ENCODE measurements at regions not wholly inside any gene's neighbourhood (a gene's known extent, or its start where the extent isn't known, plus 50 kb on each side); places are given as distances from the start of the nearest gene placed in this dataset.
A peak's percentile ranks its signal among the peaks of the same experiment; 100 is the strongest.
"Not testable (repeated sequence)": the region's sequence is repeated elsewhere in the genome, so short reads cannot be mapped to it uniquely, and the experiment has no call there.

- no peak for DNase-seq
- H3K9me3 ChIP-seq (ENCODE audit: control insufficient read depth in 2 of 2, insufficient read depth in 1 of 2, low read depth in 1 of 2, low read length in 1 of 2): no peaks in the 10 kb centered on the region
- H3K4me1 ChIP-seq (ENCODE audit: control insufficient read depth in 3 of 3, insufficient read depth in 2 of 3, low read depth in 1 of 3, low read length in 2 of 3): no peaks in the 10 kb centered on the region
- no peaks in the 10 kb centered on the region for H3K27me3 ChIP-seq (ENCODE audit: control insufficient read depth in 3 of 3, insufficient read depth in 3 of 3, low read length in 3 of 3)
- no peak overlapping the region for H3K27ac ChIP-seq (ENCODE audit: low read depth in 1 of 3, low read length in 2 of 3)
- WGBS, 3 donors: 91 to 94% (median 93%) methylated on average over 4 of the region's 4 CpGs
- H3K36me3 ChIP-seq (ENCODE audit: control insufficient read depth in 3 of 3, insufficient read depth in 2 of 3, low read depth in 1 of 3, low read length in 3 of 3): no peaks in the 10 kb centered on the region
- no peak overlapping the region for H3K4me3 ChIP-seq (ENCODE audit: low read depth in 1 of 3, low read length in 3 of 3)
- no peak for FAIRE-seq
Measured at GRCh38 chr15:39254181-39254580, 326.7 kb upstream of the THBS1 start.

- WGBS, 3 donors: 87 to 89% (median 89%) methylated on average over 7 of the region's 7 CpGs
- DNase-seq: peak in 1 of 2 donors; percentile 8
- no peaks in the 10 kb centered on the region for H3K27me3 ChIP-seq (ENCODE audit: control insufficient read depth in 3 of 3, insufficient read depth in 3 of 3, low read length in 3 of 3)
- no peaks in the 10 kb centered on the region for H3K4me1 ChIP-seq (ENCODE audit: control insufficient read depth in 3 of 3, insufficient read depth in 2 of 3, low read depth in 1 of 3, low read length in 2 of 3)
- no peaks in the 10 kb centered on the region for H3K9me3 ChIP-seq (ENCODE audit: control insufficient read depth in 2 of 2, insufficient read depth in 1 of 2, low read depth in 1 of 2, low read length in 1 of 2)
- H3K4me3 ChIP-seq (ENCODE audit: low read depth in 1 of 3, low read length in 3 of 3): no peak overlapping the region
- H3K36me3 ChIP-seq (ENCODE audit: control insufficient read depth in 3 of 3, insufficient read depth in 2 of 3, low read depth in 1 of 3, low read length in 3 of 3): no peaks in the 10 kb centered on the region
- FAIRE-seq: no peak
- H3K27ac ChIP-seq (ENCODE audit: low read depth in 1 of 3, low read length in 2 of 3): no peak overlapping the region
Measured at GRCh38 chr15:39255760-39256159, 325.1 kb upstream of the THBS1 start.

- no peak overlapping the region for H3K4me3 ChIP-seq (ENCODE audit: low read depth in 1 of 3, low read length in 3 of 3)
- H3K9me3 ChIP-seq (ENCODE audit: control insufficient read depth in 2 of 2, insufficient read depth in 1 of 2, low read depth in 1 of 2, low read length in 1 of 2): no peaks in the 10 kb centered on the region
- FAIRE-seq: no peak
- WGBS, 3 donors: 91 to 92% (median 91%) methylated on average over 1 of the region's 1 CpG
- no peaks in the 10 kb centered on the region for H3K4me1 ChIP-seq (ENCODE audit: control insufficient read depth in 3 of 3, insufficient read depth in 2 of 3, low read depth in 1 of 3, low read length in 2 of 3)
- no peaks in the 10 kb centered on the region for H3K36me3 ChIP-seq (ENCODE audit: control insufficient read depth in 3 of 3, insufficient read depth in 2 of 3, low read depth in 1 of 3, low read length in 3 of 3)
- no peak for DNase-seq
- no peak overlapping the region for H3K27ac ChIP-seq (ENCODE audit: low read depth in 1 of 3, low read length in 2 of 3)
- no peaks in the 10 kb centered on the region for H3K27me3 ChIP-seq (ENCODE audit: control insufficient read depth in 3 of 3, insufficient read depth in 3 of 3, low read length in 3 of 3)
Measured at GRCh38 chr15:39260391-39260790, 320.5 kb upstream of the THBS1 start.

GRCh38 chr15:39260791-39261190 is 320.1 kb upstream of the THBS1 start:
- Histone ChIP-seq H3K27ac (ENCODE audit: low read depth in 1 of 3, low read length in 2 of 3) (no peak overlapping the region), H3K4me3 (ENCODE audit: low read depth in 1 of 3, low read length in 3 of 3) (no peak overlapping the region), H3K9me3 (ENCODE audit: control insufficient read depth in 2 of 2, insufficient read depth in 1 of 2, low read depth in 1 of 2, low read length in 1 of 2) (no peaks in the 10 kb centered on the region), H3K36me3 (ENCODE audit: control insufficient read depth in 3 of 3, insufficient read depth in 2 of 3, low read depth in 1 of 3, low read length in 3 of 3) (no peaks in the 10 kb centered on the region), H3K27me3 (ENCODE audit: control insufficient read depth in 3 of 3, insufficient read depth in 3 of 3, low read length in 3 of 3) (no peaks in the 10 kb centered on the region), H3K4me1 (ENCODE audit: control insufficient read depth in 3 of 3, insufficient read depth in 2 of 3, low read depth in 1 of 3, low read length in 2 of 3) (no peaks in the 10 kb centered on the region)
- DNase-seq (no peak), FAIRE-seq (no peak)

DNA sequence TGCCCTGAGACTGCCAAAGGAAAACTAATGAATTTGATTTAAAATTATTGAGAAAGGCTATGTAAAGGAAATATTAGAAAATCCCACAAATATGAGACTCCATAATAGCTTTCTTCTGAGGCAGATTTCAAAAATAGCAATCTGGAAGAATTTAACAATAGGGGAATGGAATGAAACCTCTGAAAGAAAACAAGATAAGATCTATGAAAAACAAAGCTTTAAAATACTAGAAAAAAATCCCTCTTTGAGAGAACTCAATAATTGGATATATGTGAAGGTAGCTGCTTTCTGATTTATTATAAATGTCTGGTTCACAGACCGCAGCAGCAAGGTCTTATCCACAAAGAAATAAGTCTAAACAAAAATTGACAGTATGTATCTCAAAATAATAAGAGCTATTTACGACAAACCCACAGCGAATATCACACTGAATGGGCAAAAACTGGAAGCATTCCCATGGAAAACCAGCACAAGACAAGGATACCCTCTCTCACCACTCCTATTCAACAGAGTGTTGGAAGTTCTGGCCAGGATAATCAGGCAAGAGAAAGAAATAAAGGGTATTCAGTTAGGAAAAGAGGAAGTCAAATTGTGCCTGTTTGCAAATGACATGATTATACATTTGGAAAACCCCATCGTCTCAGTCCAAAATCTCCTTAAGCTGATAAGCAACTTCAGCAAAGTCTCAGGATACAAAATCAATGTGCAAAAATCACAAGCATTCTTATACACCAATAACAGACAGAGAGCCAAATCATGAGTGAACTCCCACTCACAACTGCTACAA is 319.3 kb upstream of the THBS1 start:
- not testable (repeated sequence) for H3K4me3 ChIP-seq (ENCODE audit: low read depth in 1 of 3, low read length in 3 of 3); H3K27ac ChIP-seq (ENCODE audit: low read depth in 1 of 3, low read length in 2 of 3); H3K9me3 ChIP-seq (ENCODE audit: control insufficient read depth in 2 of 2, insufficient read depth in 1 of 2, low read depth in 1 of 2, low read length in 1 of 2); H3K4me1 ChIP-seq (ENCODE audit: control insufficient read depth in 3 of 3, insufficient read depth in 2 of 3, low read depth in 1 of 3, low read length in 2 of 3); H3K27me3 ChIP-seq (ENCODE audit: control insufficient read depth in 3 of 3, insufficient read depth in 3 of 3, low read length in 3 of 3); FAIRE-seq; DNase-seq; H3K36me3 ChIP-seq (ENCODE audit: control insufficient read depth in 3 of 3, insufficient read depth in 2 of 3, low read depth in 1 of 3, low read length in 3 of 3)
- 71 to 78% (median 78%) methylated on average over 4 of the region's 4 CpGs for WGBS, 3 donors

DNA sequence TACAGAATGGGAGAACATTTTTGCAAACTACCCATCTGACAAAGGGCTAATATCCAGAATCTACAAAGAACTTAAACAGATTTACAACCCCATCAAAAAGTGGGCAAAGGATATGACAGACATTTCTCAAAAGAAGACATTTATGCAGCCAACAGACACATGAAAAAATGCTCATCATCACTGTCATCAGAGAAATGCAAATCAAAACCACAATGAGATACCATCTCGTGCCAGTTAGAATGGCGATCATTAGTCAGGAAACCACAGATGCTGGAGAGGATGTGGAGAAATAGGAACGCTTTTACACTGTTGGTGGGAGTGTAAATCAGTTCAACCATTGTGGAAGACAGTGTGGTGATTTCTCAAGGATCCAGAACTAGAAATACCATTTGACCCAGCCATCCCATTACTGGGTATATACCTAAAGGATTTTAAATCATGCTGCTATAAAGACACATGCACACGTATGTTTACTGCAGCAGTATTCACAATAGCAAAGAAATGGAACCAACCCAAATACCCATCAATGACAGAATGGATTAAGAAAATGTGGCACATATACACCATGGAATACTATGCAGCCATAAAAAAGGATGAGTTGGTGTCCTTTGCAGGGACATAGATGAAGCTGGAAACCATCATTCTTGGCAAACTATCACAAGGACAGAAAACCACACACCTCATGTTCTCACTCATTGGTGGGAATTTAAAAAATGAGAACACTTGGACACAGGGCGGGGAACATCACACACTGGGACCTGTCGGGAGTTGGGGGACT is 317.7 kb upstream of the THBS1 start:
- not testable (repeated sequence) for H3K4me3 ChIP-seq (ENCODE audit: low read depth in 1 of 3, low read length in 3 of 3); H3K36me3 ChIP-seq (ENCODE audit: control insufficient read depth in 3 of 3, insufficient read depth in 2 of 3, low read depth in 1 of 3, low read length in 3 of 3); H3K9me3 ChIP-seq (ENCODE audit: control insufficient read depth in 2 of 2, insufficient read depth in 1 of 2, low read depth in 1 of 2, low read length in 1 of 2); H3K4me1 ChIP-seq (ENCODE audit: control insufficient read depth in 3 of 3, insufficient read depth in 2 of 3, low read depth in 1 of 3, low read length in 2 of 3); H3K27me3 ChIP-seq (ENCODE audit: control insufficient read depth in 3 of 3, insufficient read depth in 3 of 3, low read length in 3 of 3); FAIRE-seq; H3K27ac ChIP-seq (ENCODE audit: low read depth in 1 of 3, low read length in 2 of 3); DNase-seq
- 83 to 88% (median 88%) methylated on average over 6 of the region's 6 CpGs for WGBS, 3 donors

GRCh38 chr15:39265261-39265660 is 315.6 kb upstream of the THBS1 start:
- H3K9me3 ChIP-seq (ENCODE audit: control insufficient read depth in 2 of 2, insufficient read depth in 1 of 2, low read depth in 1 of 2, low read length in 1 of 2): no peaks in the 10 kb centered on the region
- 89 to 94% (median 93%) methylated on average over 4 of the region's 4 CpGs for WGBS, 3 donors
- no peak overlapping the region for H3K4me3 ChIP-seq (ENCODE audit: low read depth in 1 of 3, low read length in 3 of 3)
- no peak overlapping the region for H3K27ac ChIP-seq (ENCODE audit: low read depth in 1 of 3, low read length in 2 of 3)
- FAIRE-seq (no peak), DNase-seq (no peak)
- no peaks in the 10 kb centered on the region for H3K27me3 ChIP-seq (ENCODE audit: control insufficient read depth in 3 of 3, insufficient read depth in 3 of 3, low read length in 3 of 3)
- H3K36me3 ChIP-seq (ENCODE audit: control insufficient read depth in 3 of 3, insufficient read depth in 2 of 3, low read depth in 1 of 3, low read length in 3 of 3): no peaks in the 10 kb centered on the region
- H3K4me1 ChIP-seq (ENCODE audit: control insufficient read depth in 3 of 3, insufficient read depth in 2 of 3, low read depth in 1 of 3, low read length in 2 of 3): no peaks in the 10 kb centered on the region

DNA sequence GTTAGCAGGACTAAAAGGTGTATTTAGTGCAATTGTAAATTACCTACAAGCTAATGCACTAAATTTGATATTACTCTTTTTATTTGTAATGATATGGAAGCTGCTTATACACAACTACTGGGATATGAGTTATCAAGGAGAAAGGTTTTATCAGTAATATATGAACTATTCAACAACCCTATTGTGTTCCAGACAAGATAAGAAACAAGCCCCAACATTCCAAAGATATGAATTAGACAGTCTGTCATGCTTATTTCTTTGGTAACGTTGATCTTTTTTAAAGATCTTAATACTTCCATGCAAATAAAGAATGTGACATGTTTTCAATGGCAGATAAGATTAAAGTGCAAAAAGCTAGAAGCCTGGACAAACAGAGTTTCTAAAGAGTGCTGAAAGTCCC is 314.0 kb upstream of the THBS1 start:
- Histone ChIP-seq H3K4me3 (ENCODE audit: low read depth in 1 of 3, low read length in 3 of 3) (no peak overlapping the region), H3K36me3 (ENCODE audit: control insufficient read depth in 3 of 3, insufficient read depth in 2 of 3, low read depth in 1 of 3, low read length in 3 of 3) (no peaks in the 10 kb centered on the region), H3K9me3 (ENCODE audit: control insufficient read depth in 2 of 2, insufficient read depth in 1 of 2, low read depth in 1 of 2, low read length in 1 of 2) (no peaks in the 10 kb centered on the region), H3K27ac (ENCODE audit: low read depth in 1 of 3, low read length in 2 of 3) (no peak overlapping the region), H3K4me1 (ENCODE audit: control insufficient read depth in 3 of 3, insufficient read depth in 2 of 3, low read depth in 1 of 3, low read length in 2 of 3) (no peaks in the 10 kb centered on the region), H3K27me3 (ENCODE audit: control insufficient read depth in 3 of 3, insufficient read depth in 3 of 3, low read length in 3 of 3) (no peaks in the 10 kb centered on the region)
- WGBS, 3 donors: 16 to 68% (median 30%) methylated on average over 1 of the region's 1 CpG
- FAIRE-seq: no peak
- no peak for DNase-seq

All from small intestine (tissue), 7 donors.